Smooth muscle cell (in vitro differentiated cells): ENCODE measurements at regions not wholly inside any gene's neighbourhood (a gene's known extent, or its start where the extent isn't known, plus 50 kb on each side); places are given as distances from the start of the nearest gene placed in this dataset.
"Not testable (repeated sequence)": the region's sequence is repeated elsewhere in the genome, so short reads cannot be mapped to it uniquely, and the experiment has no call there.

ENCODE experiments used
- DNase-seq: peaks from one replicate; lab custom pipeline; 2025; ENCODE audit not compliant: unreplicated experiment; lab: John Stamatoyannopoulos, UW
- H2AFZ ChIP-seq: fragments of 200-600 bp; sonication (generic); 2 replicates; pipeline ENCODE4 v1.6.0; 2016; ENCODE audit warnings: antibody characterized with exemption, low read depth, mild to moderate bottlenecking
- H3F3A ChIP-seq: fragments of 200-600 bp; sonication (generic); 2 replicates; pipeline ENCODE4 v1.6.0; 2017; ENCODE audit warnings: antibody characterized with exemption, low read depth
- H3K27ac ChIP-seq: fragments of 200-600 bp; sonication (generic); 2 replicates; pipeline ENCODE4 v1.5.1; 2016; ENCODE audit warnings: low read depth, mild to moderate bottlenecking
- H3K27me3 ChIP-seq: fragments of 200-600 bp; sonication (generic); 2 replicates; pipeline ENCODE4 v1.6.1; 2016; ENCODE audit warnings: low read depth, mild to moderate bottlenecking
- H3K36me3 ChIP-seq: fragments of 200-600 bp; sonication (generic); 2 replicates; pipeline ENCODE4 v1.5.1; 2016; ENCODE audit warnings: low read depth
- H3K4me1 ChIP-seq: fragments of 200-600 bp; sonication (generic); 2 replicates; pipeline ENCODE4 v1.5.1; 2016; ENCODE audit warnings: low read depth
- H3K4me2 ChIP-seq: fragments of 200-600 bp; sonication (generic); 2 replicates; pipeline ENCODE4 v1.6.0; 2016; ENCODE audit warnings: mild to moderate bottlenecking
- H3K4me3 ChIP-seq: fragments of 200-600 bp; sonication (generic); 2 replicates; pipeline ENCODE4 v1.5.1; 2016; ENCODE audit warnings: mild to moderate bottlenecking
- H3K79me2 ChIP-seq: fragments of 200-600 bp; sonication (generic); 2 replicates; pipeline ENCODE4 v1.6.0; 2016; ENCODE audit warnings: low read depth, mild to moderate bottlenecking
- H3K9ac ChIP-seq: fragments of 200-600 bp; sonication (generic); 2 replicates; pipeline ENCODE4 v1.6.0; 2016; ENCODE audit warnings: low read depth
- H3K9me3 ChIP-seq: fragments of 200-600 bp; sonication (generic); replicated peaks from 2 replicates; pipeline ENCODE4 v1.5.1; 2016; ENCODE audit warnings: low read depth
- H4K20me1 ChIP-seq: fragments of 200-600 bp; sonication (generic); 2 replicates; pipeline ENCODE4 v1.6.0; 2016; ENCODE audit warnings: low read depth
- CTCF ChIP-seq: fragments of 200-600 bp; sonication (generic); IDR thresholded peaks from 2 replicates; pipeline ENCODE4 v1.5.1; 2017; ENCODE audit warnings: borderline replicate concordance, mild to moderate bottlenecking, antibody characterized with exemption; ENCODE audit not compliant: insufficient read depth, poor library complexity, severe bottlenecking
- WGBS: methylation state at CpG from one replicate; pipeline ENCODE4 v1.1.7; 2016; ENCODE audit warnings: low lambda C conversion rate; 5-methylcytosine and 5-hydroxymethylcytosine counted together

- Histone ChIP-seq H2AFZ (no peak overlapping the region), H3F3A (no peaks in the 10 kb centered on the region), H3K4me1 (no peaks in the 10 kb centered on the region), H3K36me3 (no peaks in the 10 kb centered on the region), H3K9me3 (no peaks in the 10 kb centered on the region), H3K9ac (no peak overlapping the region), H3K27me3 (no peaks in the 10 kb centered on the region), H3K79me2 (no peaks in the 10 kb centered on the region), H3K27ac (no peak overlapping the region), H3K4me3 (no peak overlapping the region), H3K4me2 (no peak overlapping the region), H4K20me1 (no peaks in the 10 kb centered on the region)
- 70% methylated on average over 5 of the region's 5 CpGs for WGBS
- DNase-seq: no peak
- no peak for TF ChIP-seq CTCF
Measured at GRCh38 chr19:23557381-23557780, 129.6 kb downstream of the ZNF675 start.

- no peaks in the 10 kb centered on the region for H3K27me3 ChIP-seq
- TF ChIP-seq CTCF: no peak
- no peak overlapping the region for H3K4me2 ChIP-seq
- WGBS: 78% methylated on average over 1 of the region's 1 CpG
- H3K9ac ChIP-seq: no peak overlapping the region
- peak overlapping the region; percentile 53 for H3K27ac ChIP-seq
- no peak for DNase-seq
- no peak overlapping the region for H3K4me3 ChIP-seq
- H3K36me3 ChIP-seq: no peaks in the 10 kb centered on the region
- H3K9me3 ChIP-seq: no peaks in the 10 kb centered on the region
- H3F3A ChIP-seq: no peaks in the 10 kb centered on the region
- H3K4me1 ChIP-seq: no peaks in the 10 kb centered on the region
- no peak overlapping the region for H2AFZ ChIP-seq
- H3K79me2 ChIP-seq: no peaks in the 10 kb centered on the region
- H4K20me1 ChIP-seq: no peaks in the 10 kb centered on the region
Measured at GRCh38 chr19:23554548-23554947, 132.5 kb downstream of the ZNF675 start.

- H3K9me3 ChIP-seq, H3K4me1 ChIP-seq, H4K20me1 ChIP-seq, H3K36me3 ChIP-seq, H3K79me2 ChIP-seq, H3K9ac ChIP-seq, H3F3A ChIP-seq, DNase-seq, H3K4me2 ChIP-seq, H3K4me3 ChIP-seq, H3K27me3 ChIP-seq, H2AFZ ChIP-seq: not testable (repeated sequence)
- H3K27ac ChIP-seq: peak overlapping the region; percentile 44
- 64% methylated on average over 2 of the region's 2 CpGs for WGBS
Measured at GRCh38 chr19:23550102-23550501, 136.9 kb downstream of the ZNF675 start.

GRCh38 chr19:23547816-23548430, 139.1 kb downstream of the ZNF675 start:
- Histone ChIP-seq H3K4me3 (no peak overlapping the region), H3K79me2 (no peaks in the 10 kb centered on the region), H2AFZ (no peak overlapping the region), H3K27ac (no peak overlapping the region), H3K9ac (no peak overlapping the region), H3F3A (no peaks in the 10 kb centered on the region), H4K20me1 (no peaks in the 10 kb centered on the region), H3K9me3 (peaks cover 4% of the 10 kb centered on the region), H3K36me3 (no peaks in the 10 kb centered on the region), H3K4me2 (no peak overlapping the region), H3K27me3 (no peaks in the 10 kb centered on the region), H3K4me1 (no peaks in the 10 kb centered on the region)
- WGBS: 80% methylated on average over 11 of the region's 11 CpGs
- DNase-seq: no peak
- no peak for TF ChIP-seq CTCF
